GM12875 (cell line): ENCODE measurements at regions not wholly inside any gene's neighbourhood (a gene's known extent, or its start where the extent isn't known, plus 50 kb on each side); places are given as distances from the start of the nearest gene placed in this dataset.

Experiments
- H3K4me3 ChIP-seq: one replicate; pipeline ENCODE4 v1.5.1; 2011; ENCODE audit warnings: low read depth, low read length, control low read depth
- CTCF ChIP-seq: IDR thresholded peaks from 2 replicates; pipeline ENCODE4 v1.5.1; 2011; ENCODE audit warnings: low read depth, mild to moderate bottlenecking, control low read depth, inconsistent platforms, low read length, moderate library complexity, borderline replicate concordance; ENCODE audit not compliant: insufficient read depth

GRCh38 chr5:41574391-41574790, 64.0 kb upstream of the PLCXD3 start:
- TF ChIP-seq CTCF = no peak
- no peak overlapping the region for H3K4me3 ChIP-seq
